IMR-90 (cell line): ENCODE measurements at regions not wholly inside any gene's neighbourhood (a gene's known extent, or its start where the extent isn't known, plus 50 kb on each side); places are given as distances from the start of the nearest gene placed in this dataset.

ENCODE experiments used
- CEBPB ChIP-seq: IDR thresholded peaks from 2 replicates; pipeline ENCODE4 v1.6.1; 2012; ENCODE audit warnings: low read depth, low read length, improper control_type of control experiment
- MXI1 ChIP-seq: IDR thresholded peaks from 2 replicates; pipeline ENCODE4 v1.6.1; 2012; ENCODE audit warnings: low read depth, mild to moderate bottlenecking, low read length, moderate library complexity, borderline replicate concordance
- POLR2A ChIP-seq: IDR thresholded peaks from 2 replicates; pipeline ENCODE4 v1.6.1; 2012; ENCODE audit warnings: mild to moderate bottlenecking, low read depth, low read length
- RCOR1 ChIP-seq: IDR thresholded peaks from 2 replicates; pipeline ENCODE4 v1.6.1; 2012; ENCODE audit warnings: mild to moderate bottlenecking, low read length, improper control_type of control experiment; ENCODE audit not compliant: insufficient replicate concordance
- TF ChIP-seq, protein P1 (sequence below): conservative IDR thresholded peaks from 2 replicates; pipeline ENCODE4 v1.5.1; 2012; ENCODE audit warnings: mild to moderate bottlenecking, low read depth, low read length, improper control_type of control experiment

DNA sequence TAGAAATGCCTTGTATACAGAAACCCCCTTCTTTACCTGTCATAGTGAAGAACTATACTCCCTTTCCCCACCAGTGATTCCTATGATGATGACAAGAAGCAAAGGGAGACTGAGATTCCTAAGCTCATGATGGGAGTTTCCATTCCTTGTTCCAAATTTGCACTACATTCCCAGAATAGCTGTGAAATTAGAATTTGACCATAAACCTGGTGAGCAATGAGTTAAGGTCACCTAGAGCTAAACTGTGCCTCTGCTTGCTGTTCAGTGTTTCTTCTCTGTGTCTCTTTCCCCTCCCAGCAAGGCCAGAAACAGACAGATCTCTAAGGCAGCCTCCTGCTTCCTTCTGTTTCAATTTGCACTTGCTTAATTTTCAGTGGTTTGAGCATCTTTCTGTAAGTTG is 332.1 kb downstream of the PIK3R1 start:
- TF ChIP-seq POLR2A: no peak
- TF ChIP-seq, protein P1, sequence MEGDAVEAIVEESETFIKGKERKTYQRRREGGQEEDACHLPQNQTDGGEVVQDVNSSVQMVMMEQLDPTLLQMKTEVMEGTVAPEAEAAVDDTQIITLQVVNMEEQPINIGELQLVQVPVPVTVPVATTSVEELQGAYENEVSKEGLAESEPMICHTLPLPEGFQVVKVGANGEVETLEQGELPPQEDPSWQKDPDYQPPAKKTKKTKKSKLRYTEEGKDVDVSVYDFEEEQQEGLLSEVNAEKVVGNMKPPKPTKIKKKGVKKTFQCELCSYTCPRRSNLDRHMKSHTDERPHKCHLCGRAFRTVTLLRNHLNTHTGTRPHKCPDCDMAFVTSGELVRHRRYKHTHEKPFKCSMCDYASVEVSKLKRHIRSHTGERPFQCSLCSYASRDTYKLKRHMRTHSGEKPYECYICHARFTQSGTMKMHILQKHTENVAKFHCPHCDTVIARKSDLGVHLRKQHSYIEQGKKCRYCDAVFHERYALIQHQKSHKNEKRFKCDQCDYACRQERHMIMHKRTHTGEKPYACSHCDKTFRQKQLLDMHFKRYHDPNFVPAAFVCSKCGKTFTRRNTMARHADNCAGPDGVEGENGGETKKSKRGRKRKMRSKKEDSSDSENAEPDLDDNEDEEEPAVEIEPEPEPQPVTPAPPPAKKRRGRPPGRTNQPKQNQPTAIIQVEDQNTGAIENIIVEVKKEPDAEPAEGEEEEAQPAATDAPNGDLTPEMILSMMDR: no peak
- no peak for TF ChIP-seq CEBPB
- no peak for TF ChIP-seq RCOR1
- TF ChIP-seq MXI1: no peak
